ENCODE measurements at regions not wholly inside any gene's neighbourhood (a gene's known extent, or its start where the extent isn't known, plus 50 kb on each side); places are given as distances from the start of the nearest gene placed in this dataset.

GRCh38 chr10:32160864-32161263, 104.6 kb upstream of the KIF5B start:
- Histone ChIP-seq H3K36me3 (ENCODE audit: insufficient read depth, low read length) (no peaks in the 10 kb centered on the region), H3K9ac (ENCODE audit: low read depth, low read length, poor library complexity, severe bottlenecking) (no peak overlapping the region), H3K79me2 (ENCODE audit: insufficient read depth, low read length) (no peaks in the 10 kb centered on the region), H3K4me2 (ENCODE audit: low read depth, low read length, poor library complexity, severe bottlenecking) (no peak overlapping the region), H3K4me1 (ENCODE audit: insufficient read depth, low read length, poor library complexity, severe bottlenecking) (no peaks in the 10 kb centered on the region), H3F3A (ENCODE audit: low read depth) (no peaks in the 10 kb centered on the region), H3K27me3 (ENCODE audit: insufficient read depth, low read length, poor library complexity, severe bottlenecking) (no peaks in the 10 kb centered on the region), H3K4me3 (ENCODE audit: low read length, poor library complexity, severe bottlenecking) (no peak overlapping the region), H3K9me3 (ENCODE audit: insufficient read depth, low read depth, low read length) (no peaks in the 10 kb centered on the region), H3K9me2 (replicated peaks; ENCODE audit: low read depth, low read length) (no peaks in the 10 kb centered on the region), H4K20me1 (ENCODE audit: insufficient read depth, low read length, poor library complexity, severe bottlenecking) (no peaks in the 10 kb centered on the region), H2AFZ (ENCODE audit: low read length) (no peak overlapping the region)
- TF ChIP-seq CTCF (conservative IDR thresholded peaks at IDR 0.05; ENCODE audit: low read length) (no peak), EZH2phosphoT487 (IDR thresholded peaks at IDR 0.05; ENCODE audit: borderline replicate concordance) (no peak)

- Histone ChIP-seq H3K79me2 (ENCODE audit: insufficient read depth, low read length) (no peaks in the 10 kb centered on the region), H3K9me3 (ENCODE audit: insufficient read depth, low read depth, low read length) (no peaks in the 10 kb centered on the region)
- TF ChIP-seq CTCF (conservative IDR thresholded peaks at IDR 0.05; ENCODE audit: low read length) (no peak), EZH2phosphoT487 (IDR thresholded peaks at IDR 0.05; ENCODE audit: borderline replicate concordance) (no peak)
Measured at GRCh38 chr10:32159264-32159663, 103.0 kb upstream of the KIF5B start.

GRCh38 chr10:32156031-32156495, 99.8 kb upstream of the KIF5B start:
- Histone ChIP-seq H3K27me3 (ENCODE audit: insufficient read depth, low read length, poor library complexity, severe bottlenecking) (no peaks in the 10 kb centered on the region), H3K4me1 (ENCODE audit: insufficient read depth, low read length, poor library complexity, severe bottlenecking) (peaks cover 1% of the 10 kb centered on the region), H2AFZ (ENCODE audit: low read length) (no peak overlapping the region), H3K9me3 (ENCODE audit: insufficient read depth, low read depth, low read length) (peaks cover 10% of the 10 kb centered on the region), H3F3A (ENCODE audit: low read depth) (no peaks in the 10 kb centered on the region), H3K9ac (ENCODE audit: low read depth, low read length, poor library complexity, severe bottlenecking) (no peak overlapping the region), H3K4me3 (ENCODE audit: low read length, poor library complexity, severe bottlenecking) (no peak overlapping the region), H3K4me2 (ENCODE audit: low read depth, low read length, poor library complexity, severe bottlenecking) (no peak overlapping the region), H4K20me1 (ENCODE audit: insufficient read depth, low read length, poor library complexity, severe bottlenecking) (no peaks in the 10 kb centered on the region), H3K79me2 (ENCODE audit: insufficient read depth, low read length) (no peaks in the 10 kb centered on the region), H3K9me2 (replicated peaks; ENCODE audit: low read depth, low read length) (no peaks in the 10 kb centered on the region), H3K36me3 (ENCODE audit: insufficient read depth, low read length) (no peaks in the 10 kb centered on the region)
- no peak for TF ChIP-seq EZH2phosphoT487 (IDR thresholded peaks at IDR 0.05; ENCODE audit: borderline replicate concordance)
- no peak for TF ChIP-seq CTCF (conservative IDR thresholded peaks at IDR 0.05; ENCODE audit: low read length)

More at GRCh38 chr10:32159264-32159663, 103.0 kb upstream of the KIF5B start:
- Histone ChIP-seq H3F3A (ENCODE audit: low read depth) (no peaks in the 10 kb centered on the region), H3K36me3 (ENCODE audit: insufficient read depth, low read length) (no peaks in the 10 kb centered on the region), H3K4me2 (ENCODE audit: low read depth, low read length, poor library complexity, severe bottlenecking) (no peak overlapping the region), H3K4me3 (ENCODE audit: low read length, poor library complexity, severe bottlenecking) (no peak overlapping the region), H3K4me1 (ENCODE audit: insufficient read depth, low read length, poor library complexity, severe bottlenecking) (no peaks in the 10 kb centered on the region), H3K9ac (ENCODE audit: low read depth, low read length, poor library complexity, severe bottlenecking) (no peak overlapping the region), H2AFZ (ENCODE audit: low read length) (no peak overlapping the region), H3K27me3 (ENCODE audit: insufficient read depth, low read length, poor library complexity, severe bottlenecking) (no peaks in the 10 kb centered on the region), H3K9me2 (replicated peaks; ENCODE audit: low read depth, low read length) (no peaks in the 10 kb centered on the region), H4K20me1 (ENCODE audit: insufficient read depth, low read length, poor library complexity, severe bottlenecking) (no peaks in the 10 kb centered on the region)

Data from Loucy (cell line).